Testis (tissue), 2 donors: ENCODE measurements at regions not wholly inside any gene's neighbourhood (a gene's known extent, or its start where the extent isn't known, plus 50 kb on each side); places are given as distances from the start of the nearest gene placed in this dataset.

ENCODE experiments used
- CTCF ChIP-seq, 3 experiments: fragments of 450-650 bp in 2 of 3; fragments of 200-600 bp in 1 of 3; sonication (generic) in 1 of 3; IDR thresholded peaks; one replicate each; pipeline ENCODE4 v1.5.1; 2016 to 2019; ENCODE audit warnings: antibody characterized with exemption in 3 of 3, mild to moderate bottlenecking in 2 of 3, moderate library complexity in 1 of 3
- POLR2A ChIP-seq: fragments of 450-650 bp; IDR thresholded peaks from one replicate; pipeline ENCODE4 v1.6.1; 2017; ENCODE audit warnings: antibody characterized with exemption, mild to moderate bottlenecking, moderate library complexity

- TF ChIP-seq CTCF (IDR thresholded peaks at IDR 0.05) (no peak), POLR2A (no peak)
Measured at GRCh38 chrX:145715641-145716138, 101.9 kb upstream of the SLITRK2 start.
